Stimulated activated naive B cell treated with anti-CD40 and anti-IgM and Interleukin-4, amounts not matched to agents 10 μg/mL and 1 μg/mL and 100 μg/mL, for 72 hours (primary cell): ENCODE measurements at regions not wholly inside any gene's neighbourhood (a gene's known extent, or its start where the extent isn't known, plus 50 kb on each side); places are given as distances from the start of the nearest gene placed in this dataset.
A peak's percentile ranks its signal among the peaks of the same experiment; 100 is the strongest.

Source experiments
- ATAC-seq, 2 donors: fragments of 150-1000 bp; cut with Tn5 transposase; replicated peaks; 2 replicates each; pipeline ENCODE4 v1.10.0; 2021; ENCODE audit warnings: moderate library complexity in 1 of 2
- DNase-seq: peaks from one replicate; pipeline ENCODE4 v3.0.0; 2021
- H3K27ac Mint-ChIP-seq: one replicate; pipeline ENCODE4 v1.8.0; 2022; ENCODE audit warnings: mild to moderate bottlenecking, mixed read lengths
- H3K27me3 Mint-ChIP-seq, 2 donors: one replicate each; pipeline ENCODE4 v1.8.0; 2022; ENCODE audit warnings: mixed read lengths in 2 of 2
- H3K36me3 Mint-ChIP-seq, 2 donors: one replicate each; pipeline ENCODE4 v1.8.0; 2022; ENCODE audit warnings: mixed read lengths in 2 of 2, mild to moderate bottlenecking in 1 of 2
- H3K4me1 Mint-ChIP-seq, 2 donors: one replicate each; pipeline ENCODE4 v1.8.0; 2022; ENCODE audit warnings: mixed read lengths in 2 of 2, mild to moderate bottlenecking in 1 of 2
- H3K4me3 Mint-ChIP-seq, 2 donors: one replicate each; pipeline ENCODE4 v1.8.0; 2022; ENCODE audit warnings: mild to moderate bottlenecking in 2 of 2, mixed read lengths in 2 of 2, moderate library complexity in 1 of 2
- H3K9me3 Mint-ChIP-seq, 2 donors: one replicate each; pipeline ENCODE4 v1.8.0; 2022; ENCODE audit warnings: mixed read lengths in 2 of 2, mild to moderate bottlenecking in 1 of 2

DNA sequence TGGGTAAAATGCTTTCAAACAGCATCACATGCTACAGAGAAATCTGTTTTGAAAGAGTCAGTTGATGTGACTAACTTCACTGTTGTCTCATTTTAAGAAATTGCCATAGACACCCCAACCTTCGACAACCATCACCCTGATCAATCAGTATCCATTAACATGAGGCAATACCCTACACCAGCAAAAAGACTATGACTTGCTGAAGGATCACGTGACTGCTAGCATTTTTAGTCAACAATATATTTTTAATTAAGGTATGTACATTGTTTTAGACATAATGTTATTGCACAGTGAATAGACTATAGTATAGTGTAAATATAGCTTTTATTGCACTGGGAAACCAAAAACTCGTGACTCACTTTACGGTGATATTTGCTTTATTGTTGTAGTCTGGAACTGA lies 200.0 kb upstream of the ARHGAP24 start:
- H3K4me3 Mint-ChIP-seq: no peak overlapping the region
- ATAC-seq: no peak

DNA sequence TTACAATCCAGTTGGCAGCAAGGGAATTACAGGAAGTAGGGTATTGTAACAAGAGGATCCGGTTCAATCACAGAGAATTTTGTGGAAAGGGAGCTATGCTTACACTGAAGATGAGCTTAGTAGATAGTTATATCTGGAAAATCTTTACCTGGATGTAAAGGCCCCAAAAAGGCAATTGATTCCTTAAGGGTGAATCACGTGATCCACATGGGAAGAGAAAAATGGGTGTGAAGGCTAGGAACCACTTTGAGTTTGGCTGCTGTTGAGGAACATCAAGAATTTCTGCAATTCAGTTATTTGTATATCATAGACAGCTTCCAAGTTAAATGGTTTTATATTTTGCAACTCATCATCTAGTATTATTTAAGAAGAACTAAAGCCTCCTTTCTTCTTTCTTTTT lies 194.0 kb upstream of the ARHGAP24 start:
- Mint-ChIP-seq H3K27ac (no peak overlapping the region), H3K4me1 (no peaks in the 10 kb centered on the region), H3K9me3 (no peaks in the 10 kb centered on the region), H3K27me3 (peaks cover 0 to 6% of the 10 kb centered on the region in 2 donors), H3K36me3 (no peaks in the 10 kb centered on the region), H3K4me3 (no peak overlapping the region)
- ATAC-seq (no peak), DNase-seq (no peak)

More for the DNA sequence above, 200.0 kb upstream of the ARHGAP24 start:
- H3K36me3 Mint-ChIP-seq: peaks cover 0 to 4% of the 10 kb centered on the region in 2 donors
- H3K27me3 Mint-ChIP-seq: peaks cover 7 to 16% of the 10 kb centered on the region in 2 donors
- no peak for DNase-seq
- no peak overlapping the region for H3K27ac Mint-ChIP-seq
- H3K4me1 Mint-ChIP-seq: no peaks in the 10 kb centered on the region
- H3K9me3 Mint-ChIP-seq: peaks cover 6 to 10% of the 10 kb centered on the region in 2 donors

DNA sequence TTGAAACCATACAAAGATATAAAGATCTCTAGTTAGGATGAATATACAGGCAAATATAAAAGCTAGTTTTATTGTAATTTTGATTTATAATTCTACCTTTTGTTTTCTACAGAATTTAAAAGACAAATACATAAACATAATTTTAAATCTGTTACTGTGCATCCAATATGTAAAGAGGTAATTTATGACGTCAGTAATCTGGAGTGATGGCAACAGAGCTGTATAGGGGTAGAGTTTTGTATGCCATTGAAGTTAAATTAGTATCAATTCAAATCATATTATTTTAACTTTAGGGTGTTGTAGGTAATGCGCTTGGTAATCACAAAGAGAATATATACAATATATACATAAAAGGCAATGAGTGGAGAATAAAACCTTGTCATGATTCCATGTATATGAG lies 183.7 kb upstream of the ARHGAP24 start:
- Mint-ChIP-seq H3K27ac (no peak overlapping the region), H3K4me3 (no peak overlapping the region), H3K9me3 (peaks cover 9 to 10% of the 10 kb centered on the region in 2 donors), H3K36me3 (peaks cover 2 to 4% of the 10 kb centered on the region in 2 donors), H3K4me1 (no peaks in the 10 kb centered on the region), H3K27me3 (peaks cover 7 to 8% of the 10 kb centered on the region in 2 donors)
- DNase-seq: no peak
- no peak for ATAC-seq

DNA sequence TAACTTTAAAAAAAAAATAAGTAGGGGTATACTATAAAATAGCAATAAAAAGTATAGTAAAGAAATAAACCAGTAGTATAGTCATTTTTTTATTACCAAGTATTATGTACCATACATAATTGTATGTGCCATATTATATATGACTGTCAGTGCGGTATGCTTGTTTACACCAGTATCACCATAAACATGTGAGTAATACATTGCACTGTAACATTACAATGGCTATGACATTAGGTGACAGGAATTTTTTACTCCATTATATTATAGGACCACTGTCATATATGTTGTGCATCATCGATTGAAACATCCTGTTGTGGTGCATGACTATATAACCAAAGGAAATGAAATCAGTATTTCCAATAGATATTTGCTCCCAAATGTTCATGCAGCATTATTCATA lies 176.9 kb upstream of the ARHGAP24 start:
- H3K4me3 Mint-ChIP-seq: no peak overlapping the region
- H3K36me3 Mint-ChIP-seq: no peaks in the 10 kb centered on the region
- no peaks in the 10 kb centered on the region for H3K4me1 Mint-ChIP-seq
- peaks cover 0 to 16% of the 10 kb centered on the region in 2 donors for H3K27me3 Mint-ChIP-seq
- DNase-seq (no peak), ATAC-seq (no peak)
- no peak overlapping the region for H3K27ac Mint-ChIP-seq
- peaks cover 0 to 2% of the 10 kb centered on the region in 2 donors for H3K9me3 Mint-ChIP-seq

DNA sequence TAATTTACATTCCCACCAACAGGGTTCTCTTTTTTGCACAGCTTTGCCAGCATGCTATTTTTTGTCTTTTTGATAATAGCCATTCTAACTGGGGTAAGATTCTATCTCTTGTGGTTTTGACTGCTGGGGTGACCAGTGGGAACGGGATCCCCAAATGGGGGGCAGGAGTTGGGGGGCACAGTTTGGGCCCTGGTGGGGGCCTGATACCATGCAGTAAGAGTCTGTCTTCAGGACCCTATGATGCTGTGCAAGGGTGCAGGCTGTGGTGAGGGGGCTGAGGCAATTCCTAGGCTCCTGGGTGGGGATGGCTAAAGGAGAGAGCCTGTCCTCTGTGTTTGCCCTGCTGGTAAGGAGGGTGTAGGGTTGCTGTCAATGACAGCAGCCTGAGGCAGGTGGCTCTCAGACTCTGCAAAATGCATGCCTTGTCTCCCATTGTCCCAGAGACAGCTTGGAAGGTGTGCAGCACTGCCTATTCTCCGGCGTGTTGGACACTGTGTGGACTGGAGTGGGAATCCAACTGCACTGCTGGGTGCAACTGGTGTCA lies 172.7 kb upstream of the ARHGAP24 start:
- Mint-ChIP-seq H3K4me1 (peaks cover 0 to 2% of the 10 kb centered on the region in 2 donors), H3K27ac (no peak overlapping the region), H3K9me3 (no peaks in the 10 kb centered on the region), H3K36me3 (no peaks in the 10 kb centered on the region), H3K4me3 (no peak overlapping the region), H3K27me3 (peaks cover 0 to 16% of the 10 kb centered on the region in 2 donors)
- ATAC-seq (no peak), DNase-seq (no peak)

DNA sequence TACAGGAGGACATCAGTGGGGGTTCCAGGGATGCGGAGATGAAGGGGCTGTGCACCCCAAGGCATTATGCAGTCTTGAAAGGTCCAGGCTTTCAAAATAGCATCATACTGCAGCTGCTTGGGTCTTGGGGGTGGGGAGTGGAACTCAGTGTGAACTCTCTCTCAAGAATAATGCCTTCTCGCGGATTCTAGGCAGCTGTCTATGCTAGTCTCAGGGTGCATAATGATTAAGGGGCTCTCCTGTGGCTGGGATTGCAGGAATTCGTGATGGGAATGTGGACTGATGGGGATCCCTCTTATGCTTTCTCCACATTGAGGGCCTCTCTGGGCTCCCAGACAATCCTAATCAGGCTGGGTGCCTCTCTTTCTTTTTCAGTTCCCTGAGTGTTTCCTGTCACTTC lies 172.2 kb upstream of the ARHGAP24 start:
- ATAC-seq (no peak), DNase-seq (no peak)
- no peak overlapping the region for H3K27ac Mint-ChIP-seq
- no peaks in the 10 kb centered on the region for H3K9me3 Mint-ChIP-seq
- H3K36me3 Mint-ChIP-seq: no peaks in the 10 kb centered on the region
- peaks cover 0 to 2% of the 10 kb centered on the region in 2 donors for H3K4me1 Mint-ChIP-seq
- H3K27me3 Mint-ChIP-seq: peaks cover 0 to 16% of the 10 kb centered on the region in 2 donors
- H3K4me3 Mint-ChIP-seq: no peak overlapping the region

DNA sequence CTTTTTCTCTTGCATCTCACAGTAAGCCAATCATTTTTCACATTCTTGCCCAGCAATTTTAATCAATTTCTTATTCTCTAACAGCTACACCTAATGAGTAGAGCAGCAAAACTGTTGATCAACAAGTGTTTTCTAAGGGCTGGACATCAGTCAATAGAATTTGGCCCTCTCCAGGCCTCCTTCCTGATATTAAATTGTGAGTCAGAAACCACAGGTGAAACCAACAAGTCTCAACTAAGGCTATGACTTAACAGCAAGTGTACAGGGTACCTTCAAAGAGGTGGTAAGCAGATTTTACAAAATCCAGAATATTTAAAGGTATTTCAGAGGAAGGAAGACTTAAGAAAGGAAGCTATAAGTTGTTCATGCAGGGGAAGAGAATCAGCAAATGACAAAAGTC lies 156.5 kb upstream of the ARHGAP24 start:
- Mint-ChIP-seq H3K9me3 (peaks cover 11 to 14% of the 10 kb centered on the region in 2 donors), H3K27me3 (peaks cover 5 to 6% of the 10 kb centered on the region in 2 donors), H3K27ac (no peak overlapping the region), H3K4me1 (peaks cover 4 to 5% of the 10 kb centered on the region in 2 donors), H3K4me3 (no peak overlapping the region), H3K36me3 (peaks cover 1 to 12% of the 10 kb centered on the region in 2 donors)
- ATAC-seq (no peak), DNase-seq (no peak)

DNA sequence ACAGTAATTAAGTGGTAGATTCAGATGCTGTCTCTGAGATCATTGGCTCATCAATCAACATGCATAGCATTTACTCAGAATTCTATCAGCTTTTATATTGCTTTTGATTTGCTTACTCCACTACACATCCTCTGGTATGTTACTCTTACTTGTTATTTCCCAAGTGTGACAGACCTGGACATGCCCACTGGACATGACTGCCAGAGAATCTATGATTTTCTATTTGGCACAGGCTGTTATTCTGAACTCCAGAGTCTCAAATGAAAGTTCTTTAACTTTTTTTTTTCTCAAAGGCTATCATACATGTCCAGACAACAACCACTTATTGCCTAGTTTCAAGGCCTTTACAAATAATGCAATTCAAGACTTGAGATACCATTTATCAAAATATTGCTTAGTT lies 116.1 kb upstream of the ARHGAP24 start:
- Mint-ChIP-seq H3K27ac (no peak overlapping the region), H3K4me1 (peaks cover 0 to 2% of the 10 kb centered on the region in 2 donors), H3K9me3 (peaks cover 0 to 4% of the 10 kb centered on the region in 2 donors), H3K27me3 (peaks cover 11 to 26% of the 10 kb centered on the region in 2 donors), H3K4me3 (no peak overlapping the region), H3K36me3 (peaks cover 2 to 3% of the 10 kb centered on the region in 2 donors)
- DNase-seq (no peak), ATAC-seq (no peak)

DNA sequence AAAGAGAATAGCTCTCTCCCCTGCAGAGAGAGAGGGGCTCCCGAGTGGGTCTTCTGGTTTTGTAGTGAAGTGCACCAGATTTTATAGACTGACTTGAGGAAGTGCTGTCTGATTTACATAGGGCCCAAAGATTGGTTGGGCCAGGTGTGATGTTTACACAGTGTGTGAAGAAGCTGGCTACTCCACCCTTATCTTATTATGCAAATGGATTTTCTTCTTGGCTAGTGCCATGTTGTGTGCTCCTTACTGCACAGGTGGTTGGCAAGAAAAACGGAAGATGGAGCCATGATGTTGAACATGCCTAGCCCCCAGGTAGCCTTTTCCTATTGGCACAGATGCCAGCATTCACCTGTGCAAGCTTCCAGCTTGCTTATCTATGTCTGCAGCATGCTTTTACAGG lies 112.4 kb upstream of the ARHGAP24 start:
- ATAC-seq: no peak
- H3K27ac Mint-ChIP-seq: no peak overlapping the region

DNA sequence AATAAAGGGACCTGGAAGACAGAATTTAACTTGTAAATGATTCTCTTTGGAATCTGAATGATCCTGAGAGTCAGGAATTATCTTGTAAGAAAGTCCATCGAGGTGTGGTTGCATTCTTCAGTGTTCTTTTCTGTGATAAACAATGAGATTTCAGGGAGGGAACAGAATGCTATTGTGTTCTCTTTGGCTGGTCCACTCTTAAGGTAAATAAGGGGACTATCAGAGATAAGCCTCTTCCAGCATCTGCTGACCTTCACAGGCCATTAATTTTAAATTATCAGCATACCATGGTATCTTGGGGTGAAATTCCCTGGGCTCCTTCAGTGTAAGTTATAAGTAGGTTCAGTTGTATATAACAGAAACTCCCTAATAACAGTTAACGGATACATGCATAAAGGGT lies 107.1 kb upstream of the ARHGAP24 start:
- Mint-ChIP-seq H3K27me3 (no peaks in the 10 kb centered on the region), H3K27ac (no peak overlapping the region), H3K9me3 (peaks cover 3 to 4% of the 10 kb centered on the region in 2 donors), H3K4me1 (peaks cover 15 to 19% of the 10 kb centered on the region in 2 donors), H3K36me3 (peaks cover 0 to 3% of the 10 kb centered on the region in 2 donors), H3K4me3 (no peak overlapping the region)
- ATAC-seq: no peak
- DNase-seq: no peak

More for the DNA sequence above, 112.4 kb upstream of the ARHGAP24 start:
- Mint-ChIP-seq H3K27me3 (peaks cover 6 to 19% of the 10 kb centered on the region in 2 donors), H3K4me3 (no peak overlapping the region), H3K36me3 (peaks cover 2 to 3% of the 10 kb centered on the region in 2 donors), H3K9me3 (peaks cover 0 to 4% of the 10 kb centered on the region in 2 donors), H3K4me1 (peaks cover 0 to 2% of the 10 kb centered on the region in 2 donors)
- DNase-seq: no peak

DNA sequence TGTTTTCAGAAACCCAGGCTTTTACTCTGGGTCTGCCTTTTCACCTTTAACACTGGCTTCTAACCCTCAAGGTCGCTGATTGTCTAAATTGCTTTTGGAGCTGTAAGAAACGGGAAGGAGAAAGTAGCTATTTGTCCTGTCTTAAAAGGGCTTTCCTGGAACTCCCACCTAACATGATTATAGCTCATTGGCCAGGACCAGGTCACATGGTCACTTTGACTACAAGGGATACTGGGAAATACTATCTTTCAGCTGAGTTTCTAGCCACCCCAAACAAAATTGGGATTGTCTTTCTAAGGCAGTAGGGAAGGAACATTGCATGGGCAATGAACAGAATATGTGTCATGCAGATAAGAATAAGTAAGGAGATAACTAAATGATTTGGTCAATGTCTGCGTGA lies 106.7 kb upstream of the ARHGAP24 start:
- Mint-ChIP-seq H3K27ac (no peak overlapping the region), H3K4me1 (peaks cover 15 to 19% of the 10 kb centered on the region in 2 donors), H3K9me3 (peaks cover 3 to 4% of the 10 kb centered on the region in 2 donors), H3K27me3 (no peaks in the 10 kb centered on the region), H3K4me3 (no peak overlapping the region), H3K36me3 (peaks cover 0 to 3% of the 10 kb centered on the region in 2 donors)
- DNase-seq: no peak
- no peak for ATAC-seq

DNA sequence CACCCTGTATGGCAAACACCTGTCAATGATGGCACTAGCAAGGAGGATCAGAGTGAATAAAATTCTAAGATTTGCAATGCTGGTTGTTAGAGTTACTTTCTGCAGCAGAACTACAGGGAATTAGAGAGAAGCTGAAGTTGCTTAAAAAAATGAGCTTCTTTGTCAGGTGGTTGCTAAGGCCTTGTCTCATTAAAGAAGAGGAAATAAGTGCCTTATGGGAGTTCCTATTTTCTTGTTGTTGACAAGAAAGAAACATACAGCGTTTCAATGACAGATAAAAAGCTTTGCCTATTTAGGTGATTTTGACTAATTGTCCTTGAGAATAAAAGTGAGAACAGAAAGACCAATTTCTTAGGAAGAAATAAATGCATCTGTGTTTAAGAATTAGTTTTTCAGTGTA lies 106.0 kb upstream of the ARHGAP24 start:
- H3K9me3 Mint-ChIP-seq: peaks cover 3 to 4% of the 10 kb centered on the region in 2 donors
- ATAC-seq (peak in 1 of 2 donors; percentile 26), DNase-seq (no peak)
- peaks cover 0 to under 1% of the 10 kb centered on the region in 2 donors for H3K27me3 Mint-ChIP-seq
- no peak overlapping the region for H3K4me3 Mint-ChIP-seq
- peaks cover 15 to 19% of the 10 kb centered on the region in 2 donors for H3K4me1 Mint-ChIP-seq
- H3K36me3 Mint-ChIP-seq: peaks cover 0 to 3% of the 10 kb centered on the region in 2 donors
- H3K27ac Mint-ChIP-seq: no peak overlapping the region

DNA sequence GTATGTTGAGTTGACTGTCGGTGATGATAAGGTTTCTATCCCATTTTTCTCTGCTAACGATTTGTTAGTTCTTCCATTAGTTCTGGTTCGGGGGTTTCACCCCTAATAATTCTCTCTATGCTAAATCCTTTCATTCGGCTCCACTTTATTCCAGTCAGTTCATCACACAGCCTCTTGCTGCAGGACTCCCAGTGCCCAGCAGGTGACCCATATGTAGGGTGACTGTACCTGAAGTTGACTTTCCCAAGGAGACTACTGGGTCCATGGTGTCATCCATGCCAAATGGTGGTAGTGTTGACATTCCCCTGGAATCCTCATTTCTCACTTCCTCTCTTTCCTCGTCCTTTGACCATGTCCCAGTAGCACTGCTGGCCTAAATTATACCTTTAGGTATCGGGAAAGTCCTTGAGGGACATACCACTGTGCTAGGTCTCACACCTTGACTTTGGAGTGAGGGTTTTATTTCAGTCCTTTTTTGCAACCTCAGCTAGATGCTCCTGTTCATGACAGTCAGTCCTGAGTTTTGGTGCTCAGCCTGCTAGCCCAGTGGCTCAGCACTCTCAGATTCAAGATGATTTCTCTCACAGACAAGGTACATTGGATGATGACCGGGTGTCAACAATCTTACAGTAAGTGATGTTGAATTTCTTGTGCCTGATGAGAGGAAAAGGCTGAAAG lies 105.1 kb upstream of the ARHGAP24 start:
- ATAC-seq (peak; percentile 29 to 41), DNase-seq (no peak)
- peaks cover 0 to 4% of the 10 kb centered on the region in 2 donors for H3K27me3 Mint-ChIP-seq
- H3K27ac Mint-ChIP-seq: no peak overlapping the region
- peaks cover 15 to 19% of the 10 kb centered on the region in 2 donors for H3K4me1 Mint-ChIP-seq
- no peak overlapping the region for H3K4me3 Mint-ChIP-seq
- peaks cover 2 to 3% of the 10 kb centered on the region in 2 donors for H3K36me3 Mint-ChIP-seq
- H3K9me3 Mint-ChIP-seq: peaks cover 3 to 4% of the 10 kb centered on the region in 2 donors

DNA sequence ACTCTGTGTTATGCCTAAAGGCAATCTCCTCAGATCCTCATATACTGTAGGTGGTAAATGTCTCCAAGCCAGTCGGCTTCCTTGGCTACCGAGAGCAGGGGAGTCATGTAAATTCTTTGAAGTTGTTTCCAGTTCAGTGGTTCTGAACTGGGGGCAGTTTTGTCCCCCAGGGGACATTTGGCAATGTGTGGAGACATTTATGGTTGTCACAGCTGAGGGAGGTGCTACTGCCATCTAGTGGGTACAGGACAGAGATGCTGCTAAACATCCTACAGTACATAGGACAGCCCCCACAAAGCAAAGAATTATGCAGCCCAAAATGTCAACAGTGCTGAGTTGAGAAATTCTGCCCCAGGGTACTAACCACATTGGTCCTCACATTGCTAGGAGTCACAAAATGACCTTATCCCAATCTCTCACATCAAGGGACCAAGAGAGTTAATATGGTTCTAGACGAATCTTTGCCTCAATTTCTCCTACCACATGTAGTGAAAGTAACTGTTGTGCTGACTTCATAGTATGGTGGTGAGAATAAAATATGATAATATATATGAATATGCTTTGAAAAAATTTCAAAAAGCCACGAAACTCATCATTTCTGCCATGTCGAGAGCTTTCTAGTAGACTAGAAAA lies 104.4 kb upstream of the ARHGAP24 start:
- no peak overlapping the region for H3K27ac Mint-ChIP-seq
- H3K9me3 Mint-ChIP-seq: peaks cover 3 to 4% of the 10 kb centered on the region in 2 donors
- H3K27me3 Mint-ChIP-seq: peaks cover 0 to 4% of the 10 kb centered on the region in 2 donors
- H3K4me3 Mint-ChIP-seq: no peak overlapping the region
- ATAC-seq (peak; percentile 95), DNase-seq (peak; percentile 54)
- H3K36me3 Mint-ChIP-seq: peaks cover 2 to 3% of the 10 kb centered on the region in 2 donors
- H3K4me1 Mint-ChIP-seq: peaks cover 15 to 19% of the 10 kb centered on the region in 2 donors
